Astrocyte of the spinal cord (primary cell): ENCODE measurements at regions not wholly inside any gene's neighbourhood (a gene's known extent, or its start where the extent isn't known, plus 50 kb on each side); places are given as distances from the start of the nearest gene placed in this dataset.

Experiments used
- DNase-seq: peaks from one replicate; pipeline ENCODE4 v3.0.0; 2011; ENCODE audit warnings: low read depth, low spot score
- H3K4me3 ChIP-seq: 2 replicates; pipeline ENCODE4 v1.5.1; 2011; ENCODE audit warnings: low read depth, mild to moderate bottlenecking, low read length, moderate library complexity
- in situ Hi-C: cut with HindIII; loops from 2 replicates; pipeline ENCODE4 v1.10.0; 2017; ENCODE audit warnings: low sequenced_read_pairs
- TF ChIP-seq, protein P1 (sequence below): IDR thresholded peaks from 2 replicates; pipeline ENCODE4 v1.5.1; 2012; ENCODE audit warnings: low read depth, mild to moderate bottlenecking, low read length, inconsistent platforms

- peak; percentile 26 for DNase-seq
These were observed 151.6 kb upstream of the BLID start for GRCh38 chr11:122267602-122268001.

GRCh38 chr11:122265981-122266380 lies 150.0 kb upstream of the BLID start:
- TF ChIP-seq, protein P1, sequence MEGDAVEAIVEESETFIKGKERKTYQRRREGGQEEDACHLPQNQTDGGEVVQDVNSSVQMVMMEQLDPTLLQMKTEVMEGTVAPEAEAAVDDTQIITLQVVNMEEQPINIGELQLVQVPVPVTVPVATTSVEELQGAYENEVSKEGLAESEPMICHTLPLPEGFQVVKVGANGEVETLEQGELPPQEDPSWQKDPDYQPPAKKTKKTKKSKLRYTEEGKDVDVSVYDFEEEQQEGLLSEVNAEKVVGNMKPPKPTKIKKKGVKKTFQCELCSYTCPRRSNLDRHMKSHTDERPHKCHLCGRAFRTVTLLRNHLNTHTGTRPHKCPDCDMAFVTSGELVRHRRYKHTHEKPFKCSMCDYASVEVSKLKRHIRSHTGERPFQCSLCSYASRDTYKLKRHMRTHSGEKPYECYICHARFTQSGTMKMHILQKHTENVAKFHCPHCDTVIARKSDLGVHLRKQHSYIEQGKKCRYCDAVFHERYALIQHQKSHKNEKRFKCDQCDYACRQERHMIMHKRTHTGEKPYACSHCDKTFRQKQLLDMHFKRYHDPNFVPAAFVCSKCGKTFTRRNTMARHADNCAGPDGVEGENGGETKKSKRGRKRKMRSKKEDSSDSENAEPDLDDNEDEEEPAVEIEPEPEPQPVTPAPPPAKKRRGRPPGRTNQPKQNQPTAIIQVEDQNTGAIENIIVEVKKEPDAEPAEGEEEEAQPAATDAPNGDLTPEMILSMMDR, result no peak
- in situ Hi-C loops, result no loop called here
- no peak overlapping the region for H3K4me3 ChIP-seq
- DNase-seq, result no peak

More at GRCh38 chr11:122267602-122268001, 151.6 kb upstream of the BLID start:
- in situ Hi-C loops, result no loop called here
- H3K4me3 ChIP-seq, result no peak overlapping the region
- TF ChIP-seq, protein P1, result no peak

DNA sequence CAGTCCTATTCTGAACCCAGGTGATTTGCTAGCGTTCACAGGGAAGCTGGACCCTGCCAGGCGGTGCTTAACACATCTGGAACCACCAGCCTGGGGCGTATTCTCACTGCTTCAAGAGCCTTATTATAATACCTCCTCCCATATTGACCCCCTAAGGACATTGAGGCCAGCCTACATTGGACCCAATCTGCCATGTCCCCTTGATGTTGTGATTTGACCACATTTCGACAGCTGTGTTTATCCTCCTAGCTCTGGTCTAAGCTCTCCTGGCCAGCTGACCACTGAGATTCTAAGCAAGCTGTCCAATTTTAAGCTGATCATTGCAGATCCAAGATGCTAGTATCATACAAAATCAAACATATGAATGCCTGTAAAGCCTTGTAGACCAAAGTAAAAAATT lies 148.1 kb upstream of the BLID start:
- in situ Hi-C loops, result no loop called here
- no peak overlapping the region for H3K4me3 ChIP-seq
- TF ChIP-seq, protein P1, result no peak
- no peak for DNase-seq

- no peak overlapping the region for H3K4me3 ChIP-seq
- TF ChIP-seq, protein P1, result no peak
- in situ Hi-C loops, result no loop called here
- DNase-seq, result no peak
These were observed 145.5 kb upstream of the BLID start for GRCh38 chr11:122261546-122261945.

DNA sequence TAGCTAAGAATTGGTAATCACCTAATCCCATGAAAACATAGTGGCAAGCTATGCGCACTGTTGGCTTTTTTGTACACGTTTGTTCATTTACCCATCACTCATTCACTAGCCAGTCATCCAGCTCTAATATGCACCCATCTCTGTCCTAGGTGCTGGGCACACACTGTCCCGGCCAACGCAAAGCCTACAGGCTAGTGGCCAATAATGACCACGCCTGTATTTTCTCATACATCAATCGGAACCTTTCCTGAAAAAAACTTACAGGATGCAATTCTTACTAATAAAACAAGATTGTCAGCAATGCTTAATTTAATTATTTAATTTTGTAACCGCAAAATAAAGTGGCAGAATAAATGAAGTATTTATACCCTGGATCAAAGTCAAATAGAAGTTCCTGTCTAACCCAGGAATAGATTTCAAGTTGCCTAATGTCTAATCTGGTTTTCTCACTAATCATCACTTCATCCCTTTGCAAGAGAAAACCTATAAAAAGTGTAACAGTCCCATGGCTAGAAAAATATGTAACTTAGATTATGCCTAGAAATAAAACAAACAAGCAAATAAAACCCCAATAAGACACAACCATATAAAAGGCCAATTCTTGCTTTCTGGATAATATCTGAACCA lies 143.3 kb upstream of the BLID start:
- no peak for DNase-seq
- H3K4me3 ChIP-seq, result no peak overlapping the region
- in situ Hi-C loops, result no loop called here
- TF ChIP-seq, protein P1, result no peak

GRCh38 chr11:122258446-122259194 lies 142.6 kb upstream of the BLID start:
- TF ChIP-seq, protein P1, result no peak
- no peak overlapping the region for H3K4me3 ChIP-seq
- no peak for DNase-seq
- in situ Hi-C loops, result no loop called here
